ENCODE measurements at regions not wholly inside any gene's neighbourhood (a gene's known extent, or its start where the extent isn't known, plus 50 kb on each side); places are given as distances from the start of the nearest gene placed in this dataset.

DNA sequence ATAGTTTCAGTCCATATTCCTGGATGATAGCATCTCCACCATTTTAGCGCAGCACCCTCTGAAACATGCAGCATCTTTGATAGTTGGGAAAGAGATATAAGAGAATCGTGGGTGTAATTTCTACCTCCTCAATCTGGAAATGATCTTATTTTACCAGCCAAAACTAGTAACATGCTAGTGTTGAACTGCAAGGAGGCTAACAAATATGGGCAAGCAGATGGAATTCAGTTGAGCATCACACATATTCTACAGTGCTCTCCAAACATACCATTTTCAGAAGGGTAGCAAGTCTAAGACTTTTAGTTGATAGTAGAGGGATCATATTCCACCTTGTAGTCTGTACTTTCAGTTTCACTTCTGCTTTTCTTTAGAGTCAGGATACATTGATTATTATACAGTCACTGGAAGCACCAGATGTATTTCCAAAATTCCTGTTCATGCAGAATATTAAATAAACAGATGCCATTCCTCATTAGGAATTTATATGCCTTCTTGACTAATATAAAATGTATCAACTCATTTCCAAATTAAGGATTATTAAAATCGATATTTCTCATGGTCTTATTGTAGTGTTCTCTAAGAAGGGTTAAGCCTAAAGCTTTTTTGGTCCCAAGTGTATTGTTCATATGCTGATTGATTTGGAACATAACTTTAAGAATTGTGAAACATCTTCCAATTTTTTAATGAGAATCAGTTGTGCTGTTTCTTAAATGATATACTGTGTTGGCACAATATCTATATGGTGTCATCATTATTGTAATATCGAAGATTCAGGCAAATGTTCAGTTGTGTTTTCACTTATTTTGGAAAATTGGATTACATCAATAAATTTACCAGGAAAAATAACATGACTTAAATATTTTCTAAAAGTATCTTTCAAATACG lies 362.0 kb downstream of the CENPW start:
- Mint-ChIP-seq H3K27me3 (ENCODE audit: low read depth, unreplicated experiment) (no peaks in the 10 kb centered on the region), H3K4me1 (ENCODE audit: low read depth, unreplicated experiment) (no peaks in the 10 kb centered on the region), H3K36me3 (ENCODE audit: low read depth, unreplicated experiment) (no peaks in the 10 kb centered on the region), H3K4me3 (ENCODE audit: unreplicated experiment) (no peak overlapping the region), H3K27ac (ENCODE audit: unreplicated experiment) (no peak overlapping the region), H3K9me3 (ENCODE audit: unreplicated experiment) (no peaks in the 10 kb centered on the region)
- no peaks in the 10 kb centered on the region for H3K79me2 ChIP-seq (ENCODE audit: insufficient read depth, low read length)
- no peak overlapping the region for H3K27ac ChIP-seq (ENCODE audit: low read depth, low read length)
- H3K27me3 ChIP-seq (ENCODE audit: insufficient read depth, low read length): no peaks in the 10 kb centered on the region
- no peaks in the 10 kb centered on the region for H3K36me3 ChIP-seq (ENCODE audit: insufficient read depth, low read length)
- H3K4me2 ChIP-seq (ENCODE audit: low read length): no peak overlapping the region
- TF ChIP-seq CTCF (IDR thresholded peaks at IDR 0.05; ENCODE audit: insufficient read depth, low read depth, low read length) (no peak), EZH2 (IDR thresholded peaks at IDR 0.05; ENCODE audit: insufficient read depth, low read length) (no peak)
- H3K4me1 ChIP-seq (ENCODE audit: insufficient read depth, low read length): no peaks in the 10 kb centered on the region
- H3K4me3 ChIP-seq (ENCODE audit: insufficient read depth, low read depth, low read length): no peak overlapping the region
- FAIRE-seq (no peak), DNase-seq (ENCODE audit: low read depth) (no peak)
- H3K9me3 ChIP-seq (ENCODE audit: insufficient read depth, low read depth, low read length): no peaks in the 10 kb centered on the region
- H3K9ac ChIP-seq (ENCODE audit: low read length): no peak overlapping the region
- no peak overlapping the region for H2AFZ ChIP-seq (ENCODE audit: low read depth, low read length)
- H4K20me1 ChIP-seq (ENCODE audit: insufficient read depth, low read length): no peaks in the 10 kb centered on the region

- Histone ChIP-seq H3K4me2 (ENCODE audit: low read length) (no peak overlapping the region), H3K4me3 (ENCODE audit: insufficient read depth, low read depth, low read length) (no peak overlapping the region), H3K27me3 (ENCODE audit: insufficient read depth, low read length) (no peaks in the 10 kb centered on the region), H4K20me1 (ENCODE audit: insufficient read depth, low read length) (no peaks in the 10 kb centered on the region), H3K9me3 (ENCODE audit: insufficient read depth, low read depth, low read length) (no peaks in the 10 kb centered on the region), H3K27ac (ENCODE audit: low read depth, low read length) (no peak overlapping the region), H3K36me3 (ENCODE audit: insufficient read depth, low read length) (no peaks in the 10 kb centered on the region), H3K79me2 (ENCODE audit: insufficient read depth, low read length) (no peaks in the 10 kb centered on the region), H3K9ac (ENCODE audit: low read length) (no peak overlapping the region), H2AFZ (ENCODE audit: low read depth, low read length) (no peak overlapping the region), H3K4me1 (ENCODE audit: insufficient read depth, low read length) (peaks cover 1% of the 10 kb centered on the region)
- Mint-ChIP-seq H3K27ac (ENCODE audit: unreplicated experiment) (no peak overlapping the region), H3K9me3 (ENCODE audit: unreplicated experiment) (no peaks in the 10 kb centered on the region), H3K4me3 (ENCODE audit: unreplicated experiment) (no peak overlapping the region), H3K4me1 (ENCODE audit: low read depth, unreplicated experiment) (peaks cover 9% of the 10 kb centered on the region), H3K36me3 (ENCODE audit: low read depth, unreplicated experiment) (no peaks in the 10 kb centered on the region), H3K27me3 (ENCODE audit: low read depth, unreplicated experiment) (no peaks in the 10 kb centered on the region)
- FAIRE-seq (no peak), DNase-seq (ENCODE audit: low read depth) (peak; percentile 20)
- TF ChIP-seq CTCF (IDR thresholded peaks at IDR 0.05; ENCODE audit: insufficient read depth, low read depth, low read length) (no peak), EZH2 (IDR thresholded peaks at IDR 0.05; ENCODE audit: insufficient read depth, low read length) (no peak)
Measured at GRCh38 chr6:126716032-126716431, 376.1 kb downstream of the CENPW start.
